NCI-H82 treated with DMSO at 0.1 percent for 48 hours (cell line): ENCODE measurements at regions not wholly inside any gene's neighbourhood (a gene's known extent, or its start where the extent isn't known, plus 50 kb on each side); places are given as distances from the start of the nearest gene placed in this dataset.

Source experiments
- DNase-seq: peaks from one replicate; lab custom pipeline; 2025; ENCODE audit not compliant: unreplicated experiment; lab: John Stamatoyannopoulos, UW

DNA sequence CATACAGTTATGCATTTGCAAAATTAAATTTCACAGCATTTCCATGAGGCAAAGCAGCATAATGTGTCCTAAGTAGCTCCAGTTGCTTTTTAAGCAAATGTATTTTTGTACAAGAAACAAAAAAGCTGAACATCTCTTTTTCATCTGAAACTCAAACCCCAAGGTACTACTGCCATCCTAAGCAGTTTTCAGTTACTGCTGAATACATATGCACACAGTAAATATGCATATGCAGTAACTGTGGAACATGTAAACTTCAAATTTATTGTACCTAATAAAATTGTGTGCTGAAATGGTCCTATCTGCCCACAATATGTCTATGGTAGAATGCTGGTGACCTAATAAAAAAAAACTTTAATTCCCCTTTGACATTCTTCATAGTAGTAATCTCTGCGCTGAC lies 458.6 kb upstream of the INTU start:
- DNase-seq = no peak

DNA sequence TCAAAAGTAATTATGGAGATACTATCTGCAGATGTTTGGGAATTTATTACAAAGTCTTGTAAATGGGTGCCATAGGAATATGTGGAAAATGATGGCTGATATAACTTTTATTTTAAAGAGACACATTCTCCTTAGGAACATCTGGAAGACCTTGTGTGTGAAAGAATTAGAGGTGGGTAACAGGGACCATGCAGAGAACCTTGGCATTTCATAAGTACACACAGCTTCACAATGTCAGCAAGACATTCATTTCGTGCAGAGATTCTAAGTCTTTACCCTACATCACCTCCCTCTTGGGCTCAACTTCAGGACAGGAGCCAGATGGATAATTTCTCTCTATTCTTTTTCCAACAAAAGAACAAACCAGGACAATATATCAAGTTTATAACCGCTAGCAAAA lies 458.1 kb upstream of the INTU start:
- DNase-seq = no peak

DNA sequence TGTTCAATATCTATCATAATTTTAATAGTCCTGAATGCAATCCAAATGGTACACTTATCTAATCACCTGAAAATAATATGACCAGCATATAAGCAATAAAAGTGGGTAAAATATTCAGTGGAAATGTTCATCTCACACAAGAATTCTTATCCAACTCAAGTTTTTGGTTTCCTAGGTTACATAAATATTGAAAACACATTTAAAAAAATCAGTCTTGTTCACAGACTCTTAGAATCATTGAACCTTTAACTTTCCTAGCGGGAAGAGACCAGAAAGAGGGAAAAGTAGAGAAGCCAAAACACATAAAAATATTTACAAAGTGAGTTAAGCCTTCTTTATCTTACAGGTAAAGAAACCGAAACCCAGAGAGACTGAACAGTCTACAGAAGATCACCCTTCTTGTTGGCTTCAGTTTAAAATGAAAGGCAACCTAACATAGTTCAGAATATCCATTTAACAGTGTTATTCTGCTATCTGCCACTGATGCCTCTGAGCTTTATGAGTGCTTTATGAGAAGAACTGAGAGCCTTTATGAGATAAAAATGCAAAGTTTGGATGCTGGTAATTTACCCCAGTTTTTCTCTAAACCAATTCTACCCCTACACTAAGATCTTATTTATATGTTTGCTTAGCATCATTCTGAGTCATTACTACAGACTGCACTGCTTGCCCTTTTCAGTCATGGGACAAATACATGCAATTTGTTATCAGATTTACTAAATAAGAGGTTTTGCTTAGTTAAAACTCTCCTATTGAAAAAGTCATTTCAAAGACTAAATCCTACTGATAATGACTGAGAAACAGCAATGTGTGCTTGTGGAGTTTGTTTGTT lies 453.3 kb upstream of the INTU start:
- no peak for DNase-seq

DNA sequence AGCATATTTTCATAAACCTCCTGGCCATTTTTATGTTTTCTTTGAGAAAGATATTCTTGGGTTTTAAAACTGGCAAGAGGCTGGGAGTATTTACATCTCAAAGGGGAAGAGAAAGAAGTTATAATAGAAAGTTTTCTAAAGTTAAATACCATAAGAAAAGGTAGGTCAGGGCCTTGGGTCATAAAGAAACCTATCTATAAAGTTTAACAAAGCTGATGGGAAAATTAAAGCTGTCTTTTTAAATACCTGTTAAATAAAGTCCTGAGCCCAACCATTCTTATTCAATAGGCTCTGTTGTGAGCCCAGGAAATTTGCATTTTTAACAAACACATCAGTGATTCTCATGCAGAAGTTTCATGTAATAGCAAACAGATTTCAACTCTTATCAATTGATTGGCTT lies 451.8 kb upstream of the INTU start:
- no peak for DNase-seq

DNA sequence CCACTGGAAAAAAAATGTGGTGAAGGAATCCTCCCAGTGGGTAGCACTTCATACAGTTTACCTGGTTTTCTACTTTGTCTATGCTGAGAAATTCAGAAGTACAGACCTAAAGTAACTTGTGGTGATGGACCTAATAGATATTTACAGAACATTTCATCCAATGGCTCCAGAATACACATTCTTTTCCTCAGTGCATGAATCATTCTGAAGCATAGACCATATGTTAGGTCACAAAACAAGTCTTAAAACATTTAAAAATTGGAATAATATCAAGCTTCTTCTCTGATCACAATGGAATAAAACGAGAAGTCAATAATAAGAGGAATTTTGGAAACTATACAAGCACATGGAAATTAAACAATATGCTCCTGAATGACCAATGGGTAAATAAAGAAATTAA lies 450.1 kb upstream of the INTU start:
- DNase-seq = no peak

DNA sequence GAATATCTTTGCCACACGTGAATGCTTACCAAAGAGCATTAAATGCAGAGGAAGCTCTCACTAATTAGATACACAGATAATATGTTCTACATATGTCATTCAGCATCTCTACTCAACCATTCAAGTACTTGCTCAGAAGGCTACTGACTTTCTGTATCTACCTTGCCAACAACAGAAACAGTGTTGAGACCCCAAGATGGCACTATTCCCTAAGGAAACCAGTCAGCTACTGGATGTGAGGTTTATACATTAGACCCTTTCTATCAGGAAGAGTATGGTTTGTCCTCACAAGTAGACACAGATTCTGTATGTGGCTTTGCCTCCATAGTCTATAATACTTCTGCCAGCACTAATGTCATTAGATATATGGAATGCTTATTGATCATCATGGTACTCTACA lies 443.9 kb upstream of the INTU start:
- no peak for DNase-seq

DNA sequence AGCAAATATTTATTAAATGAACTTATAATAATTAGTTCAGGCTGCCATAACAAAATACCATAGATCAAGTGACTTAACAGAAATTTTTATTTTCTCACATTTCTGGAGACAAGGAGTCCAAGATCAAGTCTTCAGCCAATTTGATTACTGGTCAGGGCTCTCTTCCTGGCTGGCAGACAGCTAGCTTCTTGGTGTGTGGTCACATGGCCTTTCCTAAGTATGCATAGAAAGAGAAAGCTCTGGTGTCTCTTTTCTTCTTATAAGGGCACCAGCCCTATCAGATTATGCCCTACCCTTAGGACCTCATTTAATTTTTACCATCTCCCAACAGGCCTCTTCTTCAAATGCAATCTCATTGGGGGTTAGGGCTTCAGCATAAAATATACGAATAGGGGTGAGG lies 438.5 kb upstream of the INTU start:
- no peak for DNase-seq

DNA sequence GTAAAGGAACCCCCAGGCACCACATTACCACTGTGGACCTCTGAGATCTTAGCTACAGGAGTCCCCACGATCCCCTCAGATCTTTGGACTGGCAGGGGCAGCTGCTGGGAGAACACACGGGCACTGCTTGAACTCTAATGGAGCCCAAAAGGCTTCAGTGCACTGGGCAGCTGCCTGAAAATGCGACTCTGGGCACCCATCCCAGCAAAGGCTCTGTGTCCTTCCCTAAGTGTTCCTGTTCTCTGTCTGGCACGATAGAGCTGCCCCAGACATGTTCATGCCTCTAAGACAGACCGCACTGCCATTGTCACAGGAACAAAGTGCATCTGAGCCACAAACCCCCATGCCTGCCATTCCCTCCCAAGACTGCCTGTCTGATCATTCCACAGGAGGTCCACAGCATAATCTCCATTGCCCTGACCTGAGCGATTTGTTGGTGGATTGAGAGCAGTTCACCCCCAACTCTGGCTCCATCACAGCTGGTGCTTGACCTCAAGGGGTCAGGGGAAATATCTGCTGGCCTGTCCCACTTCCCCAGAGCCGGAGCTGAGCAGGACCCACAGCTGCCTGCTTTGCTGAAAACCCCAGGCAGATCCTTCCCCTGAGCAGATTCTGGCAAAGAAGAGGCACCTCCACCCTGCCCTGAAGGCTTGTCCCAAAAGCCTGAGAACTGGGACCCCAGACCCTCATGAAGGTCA lies 436.0 kb upstream of the INTU start:
- no peak for DNase-seq

DNA sequence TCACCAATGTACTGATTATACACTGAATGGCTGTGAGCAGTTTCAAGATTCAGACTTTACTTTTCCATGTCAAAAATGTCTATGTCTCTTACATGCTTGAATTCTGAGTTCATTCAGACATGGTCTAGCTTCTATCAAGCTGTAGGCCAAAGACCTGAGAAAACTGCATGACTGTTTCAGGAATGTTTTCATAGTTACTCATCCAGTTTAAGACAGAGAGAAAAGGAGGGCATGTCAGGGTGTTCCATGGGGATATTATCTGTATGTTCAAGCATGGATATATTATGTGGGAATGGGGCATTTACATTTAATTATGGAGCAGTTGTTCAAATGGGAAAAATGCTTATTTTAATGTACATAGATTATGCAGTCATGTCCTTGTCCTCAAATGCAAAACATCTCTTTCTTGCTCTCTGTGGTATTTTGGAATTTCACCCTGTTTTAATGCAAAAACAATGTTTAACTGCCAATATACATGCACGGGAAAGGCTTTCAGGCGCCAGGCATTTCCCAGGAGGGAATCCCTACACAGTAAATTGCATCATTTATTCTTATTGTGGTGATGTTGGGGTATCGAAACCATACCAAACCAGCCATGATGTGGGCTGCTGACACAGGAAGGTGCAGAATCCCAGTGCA lies 429.1 kb upstream of the INTU start:
- DNase-seq = no peak

DNA sequence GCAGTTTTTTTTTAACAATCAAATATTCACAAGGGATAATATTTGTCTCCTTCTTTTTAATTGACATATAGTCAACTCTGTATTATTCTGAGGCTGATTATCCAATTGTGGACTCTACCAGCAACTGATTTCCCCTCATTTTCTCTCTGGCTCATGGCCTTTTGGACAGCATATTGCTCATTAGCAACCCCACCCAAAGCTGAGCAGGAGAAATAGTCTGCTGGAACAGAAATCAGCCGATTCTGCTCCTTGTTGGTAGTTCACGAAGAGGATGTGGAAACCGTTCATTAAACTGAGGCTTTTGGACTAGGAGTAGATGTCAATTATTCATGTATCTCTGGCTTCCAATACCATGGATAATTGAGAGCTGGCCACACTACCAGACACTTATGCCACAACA lies 428.4 kb upstream of the INTU start:
- no peak for DNase-seq

DNA sequence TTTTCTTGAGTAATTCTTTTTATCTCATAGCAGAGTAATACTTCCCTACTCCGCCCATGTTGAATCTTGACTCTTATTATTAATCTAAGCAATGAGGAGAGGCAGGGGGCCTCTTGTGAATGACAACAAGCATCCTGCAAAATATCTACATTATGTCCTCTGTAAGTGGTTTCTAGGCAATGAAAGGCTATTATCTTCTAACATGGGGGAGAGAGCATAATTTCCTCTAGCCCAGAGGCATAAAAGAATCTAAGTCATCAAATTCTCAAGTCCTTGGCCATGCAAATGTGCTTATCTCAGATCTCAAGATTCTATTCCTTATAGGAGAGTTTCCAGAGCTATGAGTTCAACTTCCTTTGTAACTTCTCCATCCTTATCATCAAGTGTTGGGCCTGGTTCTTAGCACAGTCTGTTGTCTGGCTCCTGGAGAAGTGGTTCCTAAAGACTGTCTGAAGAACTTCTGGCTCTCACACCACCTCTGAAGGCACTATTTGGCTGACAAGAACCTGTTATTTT lies 423.1 kb upstream of the INTU start:
- DNase-seq = no peak

DNA sequence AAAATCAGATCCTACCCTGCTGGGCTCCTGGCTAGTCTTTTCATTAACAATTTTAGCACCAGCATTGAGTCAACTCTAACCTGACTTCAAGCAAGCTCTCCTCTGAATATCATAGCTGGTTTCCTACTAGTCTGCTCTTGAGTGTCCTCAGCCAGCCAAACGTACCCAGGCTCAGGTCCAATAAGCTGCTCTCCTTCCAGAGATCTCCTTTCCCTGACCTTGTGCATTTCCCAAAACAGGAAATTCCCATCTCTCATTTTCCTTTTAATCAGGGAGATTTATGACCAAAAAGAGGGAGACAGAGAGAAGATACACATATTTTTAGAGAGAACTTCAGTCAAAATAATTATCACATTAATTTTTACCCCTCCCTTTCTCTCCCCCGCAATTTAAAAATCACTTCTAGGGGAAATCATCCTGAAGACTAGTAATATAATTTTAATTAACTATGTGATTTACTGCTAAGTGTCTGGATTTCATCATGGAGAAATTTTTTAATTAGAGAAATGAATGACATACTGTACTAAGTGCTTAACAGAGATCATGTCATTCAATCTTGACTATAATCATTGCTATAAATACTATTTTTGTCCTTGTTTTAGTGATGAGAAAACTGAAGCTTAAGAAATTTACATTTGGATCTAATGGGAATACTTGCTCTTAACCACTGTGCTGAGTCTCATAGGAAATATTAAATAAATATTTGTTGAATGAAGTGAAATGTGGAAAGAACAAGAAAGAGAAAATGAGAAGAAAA lies 421.7 kb upstream of the INTU start:
- no peak for DNase-seq

DNA sequence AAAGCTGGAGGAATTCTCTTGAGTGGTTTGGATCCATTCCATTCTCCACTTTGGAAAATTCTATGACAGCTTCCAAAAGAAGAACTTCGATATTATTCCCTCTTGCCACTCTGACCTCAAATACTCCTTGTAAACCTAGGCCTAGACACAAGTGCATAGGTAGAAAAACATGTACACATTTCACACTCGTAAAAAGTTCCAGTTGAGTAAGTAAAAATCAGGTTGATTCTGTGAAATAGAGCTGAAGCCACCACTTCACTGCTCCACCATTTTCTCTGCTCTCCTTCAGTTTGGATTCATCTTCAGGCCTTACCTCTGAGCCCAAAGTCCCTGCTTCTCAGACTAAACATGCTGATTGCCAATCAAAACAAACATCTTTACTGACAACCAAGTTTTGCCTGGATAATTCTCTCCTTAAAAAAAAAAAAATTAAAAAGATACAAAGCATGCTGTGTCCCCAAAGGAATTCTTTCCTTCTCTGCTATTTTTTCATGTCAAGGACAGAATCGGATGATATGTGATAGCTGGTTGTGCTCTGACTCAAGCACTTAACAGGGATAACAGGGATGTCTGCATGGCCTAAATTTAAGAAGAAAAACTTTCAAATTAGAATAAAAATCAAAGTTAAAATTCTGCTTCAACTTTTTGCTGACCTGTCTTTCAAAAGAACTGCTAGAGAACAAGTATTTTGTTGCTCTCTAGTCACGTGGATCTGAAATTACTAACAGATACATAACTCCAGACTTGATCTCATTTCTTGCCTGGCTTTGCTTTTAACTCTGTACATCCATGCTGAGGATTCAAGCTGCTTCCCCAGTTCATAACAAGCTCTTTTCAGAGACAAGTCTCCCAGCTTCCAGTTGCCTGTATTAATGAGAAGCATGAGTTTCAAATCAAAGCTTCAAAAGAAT lies 420.9 kb upstream of the INTU start:
- DNase-seq = no peak

DNA sequence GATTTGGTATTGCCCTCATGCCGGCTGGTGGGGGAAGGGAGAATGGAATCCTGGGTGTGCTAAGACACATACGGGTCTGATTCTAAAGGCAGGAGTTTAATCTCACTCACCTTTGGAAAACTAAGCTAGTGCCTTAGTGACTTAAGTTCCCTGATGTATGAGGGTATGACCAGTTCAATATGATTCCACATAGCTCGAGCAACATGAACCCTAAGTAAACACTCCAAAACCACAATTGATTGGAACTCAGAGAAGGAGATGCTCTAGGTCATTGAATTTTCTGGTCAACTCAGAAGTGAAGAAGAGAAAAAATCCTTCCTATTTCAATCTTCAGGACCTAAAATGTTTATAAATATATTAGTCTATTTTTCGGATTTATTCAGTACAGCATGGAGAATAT lies 420.1 kb upstream of the INTU start:
- no peak for DNase-seq

DNA sequence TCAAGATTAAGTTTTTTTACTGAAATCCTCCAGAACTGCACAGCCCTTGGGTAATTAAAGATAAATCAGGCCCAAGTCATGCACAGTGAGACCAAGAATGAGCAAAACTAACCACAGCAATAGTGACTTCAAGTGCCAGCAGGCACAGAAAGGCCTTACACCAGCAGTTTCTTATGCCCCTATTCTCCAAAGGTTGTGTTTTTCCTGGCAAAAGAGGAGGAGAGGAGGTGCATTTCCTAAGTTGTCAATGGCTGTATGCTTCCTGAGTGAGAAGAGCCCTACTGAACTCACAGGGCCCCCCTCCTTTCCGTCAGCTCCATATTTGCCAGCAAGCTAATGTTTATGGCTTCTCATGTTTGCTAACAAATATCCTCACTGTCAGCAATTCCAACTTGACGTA lies 418.7 kb upstream of the INTU start:
- DNase-seq = no peak

DNA sequence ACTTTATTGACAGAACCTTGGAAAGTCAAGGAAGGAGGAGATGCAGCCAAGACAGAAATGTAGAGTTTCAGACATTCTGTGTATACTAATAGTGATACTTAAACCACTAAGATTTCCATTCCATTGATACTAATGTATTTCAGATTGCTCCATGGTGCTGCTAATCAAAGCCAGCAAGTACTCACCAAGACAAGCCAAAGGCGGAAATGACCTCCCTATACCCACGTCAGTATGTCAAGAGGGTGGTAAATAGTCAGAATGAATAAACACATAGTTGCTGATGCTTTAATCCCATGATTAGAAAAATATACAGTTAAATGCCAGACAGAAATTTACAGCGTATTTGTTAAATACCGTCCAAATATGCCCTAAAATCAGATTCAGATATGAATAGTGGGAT lies 417.8 kb upstream of the INTU start:
- no peak for DNase-seq

DNA sequence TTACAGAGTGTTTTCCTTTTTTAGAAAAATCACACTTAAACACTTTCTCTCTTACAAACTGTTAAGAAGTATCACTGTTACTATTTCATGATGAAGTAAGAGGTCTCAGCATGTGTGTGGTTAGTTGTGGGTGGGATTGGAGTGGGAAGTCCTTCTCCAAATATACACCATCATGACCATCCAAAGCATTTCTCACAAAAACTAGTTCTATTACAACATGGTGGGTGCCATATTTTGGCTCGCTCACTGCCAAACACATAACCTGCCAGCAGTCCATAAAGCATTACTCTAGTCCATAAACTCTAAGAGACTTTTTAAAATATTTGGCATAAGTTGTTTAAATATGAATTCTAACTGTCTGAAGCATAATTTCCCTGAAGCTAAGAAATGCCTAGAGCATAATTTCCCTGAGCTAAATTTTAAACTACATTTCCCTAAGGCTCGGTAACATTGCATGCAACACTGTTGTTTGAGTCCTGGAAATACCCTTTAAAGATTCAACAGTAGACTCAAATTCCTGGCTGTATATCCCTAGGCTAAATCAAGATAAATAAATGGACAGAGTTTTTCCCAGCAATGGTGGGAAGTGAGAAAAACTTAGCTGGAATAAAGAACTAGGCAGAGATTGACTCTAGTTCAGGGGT lies 415.0 kb upstream of the INTU start:
- no peak for DNase-seq

DNA sequence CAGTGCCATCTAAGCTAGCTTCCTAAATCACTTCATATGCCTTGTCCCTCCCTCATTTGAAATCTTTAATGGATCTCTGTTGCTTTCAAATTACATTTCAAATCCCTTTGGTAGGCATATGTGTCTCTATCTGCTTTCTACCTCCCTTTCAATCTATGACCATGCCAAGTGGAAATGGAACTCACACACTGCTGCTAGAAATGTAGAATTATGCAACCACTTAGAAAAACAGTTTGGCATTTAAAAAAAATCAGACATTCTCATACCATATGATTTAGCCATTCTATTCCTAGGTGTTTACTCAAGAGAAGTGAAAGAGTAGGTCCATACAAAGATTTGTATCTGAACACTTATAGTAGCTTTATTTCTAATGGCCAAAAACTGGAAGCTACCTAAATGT lies 413.5 kb upstream of the INTU start:
- no peak for DNase-seq

DNA sequence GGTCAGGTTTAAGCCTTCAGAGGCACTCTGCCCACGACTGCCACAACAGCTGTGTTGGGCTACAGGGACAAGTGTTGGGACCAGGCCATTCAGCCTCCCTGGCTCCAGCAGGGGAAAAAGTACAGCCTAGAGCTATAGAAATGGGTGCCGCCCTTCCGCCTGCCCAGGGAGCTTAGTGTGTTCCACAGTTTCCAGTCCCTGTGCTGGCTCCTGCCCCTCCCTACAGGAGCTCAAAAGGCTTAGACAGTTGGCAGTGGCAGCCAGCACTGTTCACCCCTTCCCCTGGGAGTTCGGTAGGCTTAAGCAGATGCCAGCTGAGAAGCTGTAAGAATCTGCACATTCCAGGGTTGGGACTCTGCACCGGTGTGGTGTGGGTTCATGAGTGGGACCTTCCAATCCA lies 408.2 kb upstream of the INTU start:
- peak; percentile 4 for DNase-seq
